ENCODE measurements at regions not wholly inside any gene's neighbourhood (a gene's known extent, or its start where the extent isn't known, plus 50 kb on each side); places are given as distances from the start of the nearest gene placed in this dataset.
A peak's percentile ranks its signal among the peaks of the same experiment; 100 is the strongest.

DNA sequence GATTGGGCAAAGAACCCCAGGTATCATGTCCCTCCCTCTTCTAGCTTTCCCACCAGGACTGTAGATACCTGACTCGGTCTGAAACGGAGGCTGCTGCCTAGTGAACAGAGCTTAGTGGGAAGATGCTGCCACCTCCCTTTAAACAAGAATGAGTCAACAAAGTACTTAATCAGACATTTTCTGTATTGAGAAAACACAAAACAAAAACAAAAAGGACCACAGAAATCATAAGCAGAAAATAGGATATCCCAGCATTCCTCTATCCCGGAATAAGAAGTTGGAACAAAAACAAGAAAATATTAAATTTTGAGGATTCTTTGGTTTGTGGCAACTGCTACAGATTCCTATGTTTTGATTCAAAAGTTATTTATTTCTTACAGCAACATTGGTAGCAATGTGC lies 51.7 kb upstream of the COL8A1 start:
- DNase-seq (ENCODE audit: low read depth), result peak; percentile 18
- TF ChIP-seq, protein P1, sequence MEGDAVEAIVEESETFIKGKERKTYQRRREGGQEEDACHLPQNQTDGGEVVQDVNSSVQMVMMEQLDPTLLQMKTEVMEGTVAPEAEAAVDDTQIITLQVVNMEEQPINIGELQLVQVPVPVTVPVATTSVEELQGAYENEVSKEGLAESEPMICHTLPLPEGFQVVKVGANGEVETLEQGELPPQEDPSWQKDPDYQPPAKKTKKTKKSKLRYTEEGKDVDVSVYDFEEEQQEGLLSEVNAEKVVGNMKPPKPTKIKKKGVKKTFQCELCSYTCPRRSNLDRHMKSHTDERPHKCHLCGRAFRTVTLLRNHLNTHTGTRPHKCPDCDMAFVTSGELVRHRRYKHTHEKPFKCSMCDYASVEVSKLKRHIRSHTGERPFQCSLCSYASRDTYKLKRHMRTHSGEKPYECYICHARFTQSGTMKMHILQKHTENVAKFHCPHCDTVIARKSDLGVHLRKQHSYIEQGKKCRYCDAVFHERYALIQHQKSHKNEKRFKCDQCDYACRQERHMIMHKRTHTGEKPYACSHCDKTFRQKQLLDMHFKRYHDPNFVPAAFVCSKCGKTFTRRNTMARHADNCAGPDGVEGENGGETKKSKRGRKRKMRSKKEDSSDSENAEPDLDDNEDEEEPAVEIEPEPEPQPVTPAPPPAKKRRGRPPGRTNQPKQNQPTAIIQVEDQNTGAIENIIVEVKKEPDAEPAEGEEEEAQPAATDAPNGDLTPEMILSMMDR (conservative IDR thresholded peaks at IDR 0.05; ENCODE audit: control insufficient read depth, insufficient read depth, low read depth, low read length), result no peak
- H3K4me3 ChIP-seq (ENCODE audit: control insufficient read depth, low read depth, low read length), result no peak overlapping the region

GRCh38 chr3:99579965-99580364 lies 58.4 kb upstream of the COL8A1 start:
- DNase-seq (ENCODE audit: low read depth), result peak; percentile 5
- TF ChIP-seq, protein P1 (conservative IDR thresholded peaks at IDR 0.05; ENCODE audit: control insufficient read depth, insufficient read depth, low read depth, low read length), result no peak
- no peak overlapping the region for H3K4me3 ChIP-seq (ENCODE audit: control insufficient read depth, low read depth, low read length)

DNA sequence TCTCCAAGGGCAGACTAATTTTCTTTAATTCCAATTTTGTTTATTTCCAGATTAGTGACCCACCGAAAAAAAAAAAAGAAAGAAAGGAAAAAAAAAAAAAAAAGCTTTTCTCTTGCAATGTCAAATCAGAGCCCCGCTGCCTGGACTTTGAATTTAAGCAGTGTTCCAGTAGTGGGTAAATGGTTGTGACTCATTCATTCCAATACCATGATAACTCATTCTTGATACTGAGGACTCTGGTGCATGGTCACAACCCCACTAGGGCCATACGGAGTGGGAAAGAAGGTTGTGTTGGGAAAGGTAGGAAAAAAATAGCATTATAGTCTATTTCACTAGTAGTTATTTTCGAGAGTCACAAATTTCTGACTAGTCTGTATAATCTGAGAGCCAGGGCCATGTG lies 59.1 kb upstream of the COL8A1 start:
- H3K4me3 ChIP-seq (ENCODE audit: control insufficient read depth, low read depth, low read length), result no peak overlapping the region
- peak; percentile 81 for DNase-seq (ENCODE audit: low read depth)
- TF ChIP-seq, protein P1 (conservative IDR thresholded peaks at IDR 0.05; ENCODE audit: control insufficient read depth, insufficient read depth, low read depth, low read length), result no peak

DNA sequence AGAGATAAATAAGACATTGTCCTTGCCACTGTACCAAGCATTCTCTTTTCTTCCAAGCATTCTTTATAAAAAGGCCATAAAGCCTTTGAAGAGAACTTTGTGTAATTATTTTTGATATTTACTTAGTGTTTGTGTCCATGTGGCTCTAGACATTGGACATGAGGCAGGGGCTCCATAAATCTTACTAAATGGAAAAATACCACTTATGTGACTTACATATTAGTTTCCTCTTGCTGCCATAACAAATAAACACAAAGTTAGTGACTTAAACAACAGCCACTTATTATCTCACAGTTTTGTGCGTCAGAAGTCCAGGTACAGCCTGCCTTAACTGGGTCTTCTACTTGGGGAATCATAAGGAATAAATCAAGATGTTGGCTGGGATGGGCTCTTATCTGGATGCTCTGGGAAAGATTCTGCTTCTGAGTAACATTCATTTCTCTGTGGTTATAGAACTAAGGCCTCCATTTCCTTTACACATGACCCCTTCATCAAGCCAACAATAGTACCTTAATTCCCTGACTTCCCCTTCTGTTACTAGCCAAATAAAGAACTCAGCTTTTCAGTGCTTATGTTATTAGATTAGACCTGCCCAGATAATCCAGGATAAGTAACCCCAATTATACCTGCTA lies 59.9 kb upstream of the COL8A1 start:
- peak; percentile 8 for DNase-seq (ENCODE audit: low read depth)
- no peak overlapping the region for H3K4me3 ChIP-seq (ENCODE audit: control insufficient read depth, low read depth, low read length)
- TF ChIP-seq, protein P1 (conservative IDR thresholded peaks at IDR 0.05; ENCODE audit: control insufficient read depth, insufficient read depth, low read depth, low read length), result no peak

- TF ChIP-seq, protein P1 (conservative IDR thresholded peaks at IDR 0.05; ENCODE audit: control insufficient read depth, insufficient read depth, low read depth, low read length), result no peak
These were observed 61.4 kb upstream of the COL8A1 start for GRCh38 chr3:99576904-99577559.

GRCh38 chr3:99575683-99576082 lies 62.7 kb upstream of the COL8A1 start:
- no peak for DNase-seq (ENCODE audit: low read depth)
- no peak overlapping the region for H3K4me3 ChIP-seq (ENCODE audit: control insufficient read depth, low read depth, low read length)
- TF ChIP-seq, protein P1 (conservative IDR thresholded peaks at IDR 0.05; ENCODE audit: control insufficient read depth, insufficient read depth, low read depth, low read length), result no peak

More at GRCh38 chr3:99576904-99577559, 61.4 kb upstream of the COL8A1 start:
- no peak overlapping the region for H3K4me3 ChIP-seq (ENCODE audit: control insufficient read depth, low read depth, low read length)
- peak; percentile 28 for DNase-seq (ENCODE audit: low read depth)
